Midbrain (tissue), 1 donor: ENCODE measurements at regions not wholly inside any gene's neighbourhood (a gene's known extent, or its start where the extent isn't known, plus 50 kb on each side); places are given as distances from the start of the nearest gene placed in this dataset.
A peak's percentile ranks its signal among the peaks of the same experiment; 100 is the strongest.
"Not testable (repeated sequence)": the region's sequence is repeated elsewhere in the genome, so short reads cannot be mapped to it uniquely, and the experiment has no call there.

ENCODE experiments used
- DNase-seq: peaks from one replicate; lab custom pipeline; 2025; lab: John Stamatoyannopoulos, UW

DNA sequence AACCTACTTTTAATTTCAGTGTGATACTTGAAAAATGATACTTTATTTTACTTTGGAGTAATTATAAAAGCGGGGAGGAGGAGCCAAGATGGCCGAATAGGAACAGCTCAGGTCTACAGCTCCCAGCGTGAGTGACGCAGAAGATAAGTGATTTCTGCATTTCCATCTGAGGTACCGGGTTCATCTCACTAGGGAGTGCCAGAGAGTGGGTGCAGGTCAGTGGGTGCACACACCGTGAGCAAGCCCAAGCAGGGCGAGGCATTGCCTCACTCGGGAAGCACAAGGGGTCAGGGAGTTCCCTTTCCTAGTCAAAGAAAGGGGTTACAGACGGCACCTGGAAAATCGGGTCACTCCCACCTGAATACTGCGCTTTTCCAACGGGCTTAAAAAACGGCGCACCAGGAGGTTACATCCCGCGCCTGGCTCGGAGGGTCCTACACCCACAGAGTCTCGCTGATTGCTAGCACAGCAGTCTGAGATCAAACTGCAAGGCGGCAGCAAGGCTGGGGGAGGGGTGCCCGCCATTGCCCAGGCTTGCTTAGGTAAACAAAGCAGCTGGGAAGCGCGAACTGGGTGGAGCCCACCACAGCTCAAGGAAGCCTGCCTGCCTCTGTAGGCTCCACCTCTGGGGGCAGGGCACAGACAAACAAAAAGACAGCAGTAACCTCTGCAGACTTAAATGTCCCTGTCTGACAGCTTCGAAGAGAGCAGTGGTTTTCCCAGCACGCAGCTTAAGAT is 640.3 kb downstream of the EPHA3 start:
- not testable (repeated sequence) for DNase-seq

DNA sequence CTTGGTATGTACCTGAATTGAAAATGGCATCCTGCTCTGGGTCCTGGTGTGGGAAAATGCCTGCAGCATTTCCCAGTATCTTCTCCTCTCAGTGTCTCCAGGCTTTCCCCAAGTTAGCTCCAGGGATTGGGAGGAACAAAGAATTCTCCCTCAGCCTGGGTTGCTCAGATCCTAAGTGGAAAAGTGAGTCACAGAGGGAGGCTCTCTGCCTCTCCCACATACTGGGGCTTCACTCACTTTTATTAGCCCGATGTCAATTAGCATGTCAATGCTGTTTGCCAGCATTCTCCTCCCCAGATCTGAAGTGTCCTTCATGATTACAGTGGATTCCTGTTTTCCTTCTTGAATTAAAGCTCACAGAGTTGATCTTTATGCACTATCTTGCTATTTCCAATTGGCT is 655.0 kb downstream of the EPHA3 start:
- no peak for DNase-seq

DNA sequence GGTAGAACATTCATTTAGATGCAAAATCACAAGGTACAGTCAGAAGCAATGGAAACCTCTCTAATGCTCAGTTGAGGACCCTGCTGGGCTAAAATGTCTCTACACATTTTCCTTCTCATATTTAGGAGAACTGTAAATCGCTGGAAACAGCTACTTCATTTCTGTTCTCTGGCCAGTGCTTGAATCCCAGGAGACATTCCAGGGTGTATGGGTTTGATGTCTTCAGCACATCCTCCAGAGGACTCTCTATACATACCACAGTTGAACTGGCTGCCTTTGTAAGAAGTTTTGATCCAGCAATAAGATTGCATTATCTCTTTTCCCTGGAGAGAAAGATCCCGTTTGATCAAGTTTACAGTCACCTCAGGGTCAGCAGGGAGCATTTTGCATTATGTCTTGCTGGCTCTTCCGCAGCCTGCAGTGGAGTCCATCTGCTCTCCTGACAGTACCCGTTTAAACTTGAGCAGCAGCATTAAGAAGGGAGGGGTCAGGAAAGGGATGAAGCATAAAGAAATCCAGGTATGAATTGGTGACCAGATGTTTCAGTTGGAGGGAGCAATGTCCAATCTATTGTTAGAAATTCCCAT is 676.0 kb downstream of the EPHA3 start:
- DNase-seq: no peak

- DNase-seq: no peak
Observed at GRCh38 chr3:89787485-89787884, 680.1 kb downstream of the EPHA3 start.

- DNase-seq: no peak
Observed at GRCh38 chr3:89787979-89788378, 680.6 kb downstream of the EPHA3 start.

DNA sequence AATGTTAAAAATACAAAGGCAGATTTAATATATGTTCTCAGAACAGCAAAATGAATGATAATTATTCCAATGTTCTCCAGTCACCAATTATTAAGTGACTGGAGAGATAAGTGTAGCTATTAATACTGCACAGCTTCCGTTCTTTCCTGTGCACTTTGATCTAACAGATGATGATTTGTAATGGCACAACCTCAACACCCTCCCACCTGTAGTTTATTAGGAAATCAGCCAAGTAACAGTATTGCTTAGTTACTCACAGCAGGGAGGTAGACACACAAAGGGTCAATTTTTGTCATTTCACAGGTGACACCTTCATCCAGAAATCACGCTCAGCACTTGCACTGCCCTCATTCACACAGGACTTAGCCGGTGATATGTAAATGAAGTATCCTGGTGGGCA is 688.1 kb downstream of the EPHA3 start:
- no peak for DNase-seq

DNA sequence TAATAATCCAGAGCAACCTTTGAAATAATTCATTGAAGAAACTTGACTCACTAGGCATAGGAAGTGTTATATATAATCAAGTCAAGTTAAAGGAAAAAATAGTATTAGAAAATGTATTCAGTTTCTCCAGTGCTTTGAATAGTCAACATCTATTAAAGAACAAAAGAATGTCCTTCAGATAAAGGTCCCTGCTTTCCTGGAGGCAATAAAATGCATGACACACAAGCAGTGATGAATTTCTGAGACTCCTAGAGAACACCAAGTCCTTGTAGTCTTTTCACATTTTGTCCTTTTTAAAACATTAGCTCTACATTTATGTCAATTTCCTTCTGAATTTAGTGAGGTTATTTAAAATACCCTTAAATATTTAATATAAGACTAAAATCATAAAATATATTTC is 695.5 kb downstream of the EPHA3 start:
- DNase-seq: no peak

GRCh38 chr3:89803711-89804110 is 696.3 kb downstream of the EPHA3 start:
- no peak for DNase-seq

- DNase-seq: no peak
Observed at GRCh38 chr3:89806166-89806565, 698.7 kb downstream of the EPHA3 start.

DNA sequence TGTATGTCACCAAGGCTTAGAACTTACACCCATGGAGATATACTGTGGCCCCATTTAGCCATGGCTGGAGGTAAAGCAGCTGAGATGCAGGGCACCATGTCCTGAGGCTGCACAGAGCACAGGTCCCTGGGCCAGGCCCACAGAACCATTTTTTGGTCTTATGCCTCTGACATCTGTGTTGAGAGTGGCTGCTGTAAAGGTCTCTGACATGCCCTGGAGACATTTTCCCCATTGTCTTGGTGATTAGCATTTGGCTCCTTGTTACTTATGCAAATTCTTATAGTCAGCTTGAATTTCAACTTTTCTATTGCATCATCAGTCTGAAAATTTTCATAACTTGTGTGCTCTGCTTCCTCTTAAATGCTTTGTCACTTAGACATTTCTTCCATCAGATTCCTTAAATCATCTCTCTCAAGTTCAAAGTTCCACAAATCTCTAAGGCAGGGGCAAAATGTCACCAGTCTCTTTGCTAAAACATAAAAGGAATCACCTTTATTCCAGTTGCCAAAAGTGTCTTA is 701.3 kb downstream of the EPHA3 start:
- DNase-seq: no peak

GRCh38 chr3:89813500-89813899 is 706.1 kb downstream of the EPHA3 start:
- DNase-seq: no peak

DNA sequence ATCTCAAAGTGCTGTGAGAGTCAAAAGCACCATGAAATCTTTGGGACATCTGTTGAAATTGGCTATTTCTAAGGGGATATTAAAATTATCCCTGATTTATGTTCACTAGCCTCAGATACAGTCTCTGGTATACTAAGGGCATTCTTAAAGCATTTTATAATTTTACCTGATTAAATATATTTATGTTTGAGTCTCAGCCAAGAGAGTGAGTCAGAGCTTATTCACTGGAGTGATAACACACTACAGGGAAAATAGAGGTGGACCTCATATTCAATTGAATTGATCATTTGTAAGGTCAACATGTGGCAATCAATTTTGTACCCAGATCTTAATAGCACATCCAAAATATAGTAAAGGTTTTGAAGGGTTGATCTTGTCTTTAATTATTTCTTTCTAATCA is 733.6 kb downstream of the EPHA3 start:
- DNase-seq: no peak

GRCh38 chr3:89845053-89845452 is 737.6 kb downstream of the EPHA3 start:
- no peak for DNase-seq

DNA sequence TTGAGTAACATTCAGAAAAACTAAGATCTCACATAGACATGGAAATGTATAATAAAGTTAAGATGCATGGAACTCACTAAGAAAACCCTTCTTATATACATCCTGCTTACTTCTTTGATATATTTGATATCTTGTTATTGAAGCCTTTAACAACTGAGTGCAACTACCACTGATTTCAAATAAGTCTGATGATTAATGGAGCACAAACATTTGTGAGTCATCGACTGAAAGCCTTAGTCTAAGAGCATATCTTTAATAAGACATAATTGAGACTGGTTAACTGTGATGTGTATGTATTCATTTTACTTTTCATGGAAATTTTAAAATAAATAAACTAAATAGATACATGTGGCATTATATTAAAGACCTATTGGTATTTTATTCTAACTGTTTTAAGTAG is 740.5 kb downstream of the EPHA3 start:
- no peak for DNase-seq

GRCh38 chr3:89851974-89852621 is 744.7 kb downstream of the EPHA3 start:
- DNase-seq: peak; percentile 3

- no peak for DNase-seq
Observed at GRCh38 chr3:89859757-89860156, 752.3 kb downstream of the EPHA3 start.

- DNase-seq: no peak
Observed at GRCh38 chr3:89867286-89867685, 759.9 kb downstream of the EPHA3 start.

DNA sequence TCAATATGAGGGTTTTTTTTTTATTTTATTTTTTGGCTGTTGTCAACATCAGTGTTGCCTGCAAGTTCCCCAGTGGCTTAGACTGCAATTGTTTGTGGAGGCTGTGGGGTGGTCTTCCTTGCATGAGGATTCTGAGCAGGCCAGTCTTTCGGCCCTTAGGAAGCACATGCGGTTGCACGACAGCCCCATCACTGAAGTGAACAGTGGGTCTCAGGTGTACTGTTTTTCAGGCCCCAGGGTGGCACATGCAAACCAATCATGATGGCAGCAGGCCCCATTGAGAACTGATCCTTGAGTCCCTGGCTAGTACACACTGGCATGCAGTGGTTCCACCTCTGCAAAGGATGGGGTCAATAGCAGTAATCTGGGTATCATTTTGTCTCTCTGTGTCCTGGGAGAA is 768.7 kb downstream of the EPHA3 start:
- no peak for DNase-seq

GRCh38 chr3:89877230-89877629 is 769.8 kb downstream of the EPHA3 start:
- DNase-seq: no peak

DNA sequence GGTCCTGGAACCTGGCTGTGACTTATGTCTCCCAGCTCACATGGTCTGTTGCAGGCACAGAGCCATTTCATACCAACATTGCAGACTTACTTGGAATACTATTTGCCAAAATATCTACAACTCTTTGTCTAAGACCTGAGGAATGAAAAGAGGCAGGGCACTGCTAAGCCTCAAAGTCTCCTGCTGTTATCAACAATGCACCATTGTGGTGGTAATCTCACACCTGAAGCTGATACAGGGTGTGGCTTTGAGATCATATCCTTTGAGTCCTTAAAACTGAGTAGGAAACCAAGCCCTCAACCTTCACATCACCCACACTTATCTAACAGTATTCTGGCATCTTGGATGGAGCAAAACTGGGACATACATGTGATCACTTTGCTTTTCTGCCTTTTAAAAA is 782.0 kb downstream of the EPHA3 start:
- no peak for DNase-seq

- no peak for DNase-seq
Observed at GRCh38 chr3:89908711-89909213, 801.3 kb downstream of the EPHA3 start.

GRCh38 chr3:89912031-89912430 is 804.6 kb downstream of the EPHA3 start:
- DNase-seq: no peak
